SK-N-SH (cell line): ENCODE measurements at regions not wholly inside any gene's neighbourhood (a gene's known extent, or its start where the extent isn't known, plus 50 kb on each side); places are given as distances from the start of the nearest gene placed in this dataset.

Experiments used
- CTCF ChIA-PET: fragments of 300-600, 350-600 bp; formaldehyde crosslinking; extraction: SDS; loops from one replicate; lab custom pipeline; 2021; lab: Yijun Ruan, JAX
- POLR2A ChIA-PET: fragments of 350-600 bp; sonication (Branson Sonifier 250); formaldehyde crosslinking; extraction: SDS; loops from one replicate; lab custom pipeline; 2020; ENCODE audit warnings: antibody characterized with exemption, inconsistent platforms; lab: Yijun Ruan, JAX
- DNase-seq: peaks from one replicate; pipeline ENCODE4 v3.0.0; 2012
- H2AFZ ChIP-seq: fragments of 200-600 bp; sonication (generic); 2 replicates; pipeline ENCODE4 v1.8.1; 2016; ENCODE audit warnings: antibody characterized with exemption, mild to moderate bottlenecking, low read depth
- H3F3A ChIP-seq: fragments of 200-600 bp; sonication (generic); replicated peaks from 2 replicates; pipeline ENCODE3; 2016; ENCODE audit warnings: antibody characterized with exemption, mild to moderate bottlenecking; ENCODE audit not compliant: insufficient read depth
- H3K27ac ChIP-seq, 2 experiments: fragments of 200-500 bp in 1 of 2; fragments of 200-600 bp in 1 of 2; sonication (Bioruptor generic) in 1 of 2; sonication (generic), shearing (Covaris generic) in 1 of 2; 2 replicates each; pipeline versions ENCODE4 v1.5.1 to v1.6.1; 2014 to 2016; ENCODE audit warnings: low read depth in 2 of 2, inconsistent platforms in 1 of 2, low read length in 1 of 2, mild to moderate bottlenecking in 1 of 2, mixed read lengths in 1 of 2
- H3K27me3 ChIP-seq: fragments of 200-600 bp; sonication (generic), shearing (Covaris generic); 2 replicates; pipeline ENCODE4 v1.6.1; 2016; ENCODE audit warnings: mixed run types; ENCODE audit not compliant: insufficient read depth
- H3K36me3 ChIP-seq, 2 experiments: fragments of 200-500 bp in 1 of 2; fragments of 200-600 bp in 1 of 2; sonication (Bioruptor generic) in 1 of 2; sonication (generic) in 1 of 2; replicated peaks in 1 of 2; 2 replicates each; pipeline versions ENCODE3 to v1.5.1; 2014 to 2016; ENCODE audit warnings: low read length in 1 of 2, mild to moderate bottlenecking in 1 of 2; ENCODE audit not compliant: insufficient read depth in 2 of 2, control insufficient read depth in 1 of 2
- H3K4me1 ChIP-seq, 2 experiments: fragments of 200-500 bp in 1 of 2; fragments of 200-600 bp in 1 of 2; sonication (Bioruptor generic) in 1 of 2; sonication (generic), shearing (Covaris generic) in 1 of 2; 2 replicates each; pipeline versions ENCODE4 v1.5.1 to v1.6.1; 2014 to 2016; ENCODE audit warnings: low read depth in 1 of 2, low read length in 1 of 2, mixed run types in 1 of 2; ENCODE audit not compliant: insufficient read depth in 2 of 2, control insufficient read depth in 1 of 2
- H3K4me2 ChIP-seq: fragments of 200-600 bp; sonication (generic), shearing (Covaris generic); 2 replicates; pipeline ENCODE4 v1.6.1; 2017; ENCODE audit warnings: mixed run types
- H3K4me3 ChIP-seq, 2 experiments: fragments of 200-500 bp in 1 of 2; fragments of 200-600 bp in 1 of 2; sonication (Bioruptor generic) in 1 of 2; sonication (generic), shearing (Covaris generic) in 1 of 2; 2 replicates each; pipeline versions ENCODE4 v1.5.1 to v1.8.1; 2014 to 2016; ENCODE audit warnings: low read depth in 2 of 2, inconsistent platforms in 1 of 2, low read length in 1 of 2, mild to moderate bottlenecking in 1 of 2, mixed read lengths in 1 of 2, moderate library complexity in 1 of 2
- H3K79me2 ChIP-seq: fragments of 200-600 bp; sonication (generic); 2 replicates; pipeline ENCODE4 v1.8.1; 2017; ENCODE audit warnings: mild to moderate bottlenecking; ENCODE audit not compliant: insufficient read depth
- H3K9ac ChIP-seq: fragments of 200-600 bp; sonication (generic); 2 replicates; pipeline ENCODE4 v1.6.1; 2017; ENCODE audit warnings: mixed run types
- H3K9me2 ChIP-seq: fragments of 200-600 bp; sonication (generic); 2 replicates; pipeline ENCODE4 v1.6.1; 2017; ENCODE audit warnings: mixed run types
- H3K9me3 ChIP-seq: fragments of 200-600 bp; sonication (generic); 2 replicates; pipeline ENCODE4 v1.6.1; 2017; ENCODE audit warnings: mixed run types, mild to moderate bottlenecking, moderate library complexity
- H4K20me1 ChIP-seq: fragments of 200-600 bp; sonication (generic); 2 replicates; pipeline ENCODE4 v1.6.1; 2017; ENCODE audit warnings: mild to moderate bottlenecking, mixed run types; ENCODE audit not compliant: insufficient read depth
- EP300 ChIP-seq, 2 experiments: IDR thresholded peaks; 2 replicates each; pipeline versions ENCODE4 v1.4.0 to v1.6.1; 2012; ENCODE audit warnings: borderline replicate concordance in 1 of 2, low read depth in 1 of 2, low read length in 1 of 2
- EZH2phosphoT487 ChIP-seq: fragments of 200-600 bp; sonication (generic); IDR thresholded peaks from 2 replicates; pipeline ENCODE4 v1.6.1; 2017; ENCODE audit warnings: low read depth, mixed run types, mild to moderate bottlenecking, antibody characterized with exemption, moderate library complexity, borderline replicate concordance
- FOXM1 ChIP-seq: IDR thresholded peaks from 2 replicates; pipeline ENCODE4 v1.4.0; 2012; ENCODE audit warnings: low read depth, mild to moderate bottlenecking
- GABPA ChIP-seq: IDR thresholded peaks from 2 replicates; pipeline ENCODE4 v1.4.0; 2012; ENCODE audit warnings: low read depth, mild to moderate bottlenecking
- IRF3 ChIP-seq: fragments of 150-350 bp; IDR thresholded peaks from 2 replicates; pipeline ENCODE4 v1.6.1; 2016; ENCODE audit warnings: mild to moderate bottlenecking, low read depth, low read length
- JUND ChIP-seq: IDR thresholded peaks from 2 replicates; pipeline ENCODE4 v1.4.0; 2012
- MXI1 ChIP-seq: IDR thresholded peaks from 2 replicates; pipeline ENCODE4 v1.6.1; 2012; ENCODE audit warnings: mild to moderate bottlenecking, low read depth, low read length, improper control_type of control experiment
- PBX3 ChIP-seq: IDR thresholded peaks from 2 replicates; pipeline ENCODE4; 2012
- REST ChIP-seq: IDR thresholded peaks from 2 replicates; pipeline ENCODE4 v1.6.1; 2012; ENCODE audit warnings: mild to moderate bottlenecking, low read depth, low read length, moderate library complexity
- SMC3 ChIP-seq: IDR thresholded peaks from 2 replicates; pipeline ENCODE4 v1.6.1; 2012; ENCODE audit warnings: low read depth, low read length, improper control_type of control experiment
- TCF12 ChIP-seq: IDR thresholded peaks from 2 replicates; pipeline ENCODE4 v1.4.0; 2012
- TEAD4 ChIP-seq: IDR thresholded peaks from 2 replicates; pipeline ENCODE4 v1.4.0; 2012; ENCODE audit warnings: mild to moderate bottlenecking, borderline replicate concordance; ENCODE audit not compliant: insufficient read depth
- USF1 ChIP-seq: IDR thresholded peaks from 2 replicates; pipeline ENCODE4 v1.4.0; 2012; ENCODE audit warnings: low read depth, borderline replicate concordance
- USF2 ChIP-seq: fragments of 150-350 bp; IDR thresholded peaks from 2 replicates; pipeline ENCODE4 v1.6.1; 2017; ENCODE audit warnings: antibody characterized with exemption, low read length, low read depth, borderline replicate concordance
- WGBS: methylation state at CpG from one replicate; pipeline ENCODE4 v1.1.6; 2017; ENCODE audit warnings: low lambda C conversion rate; 5-methylcytosine and 5-hydroxymethylcytosine counted together

- Histone ChIP-seq H3F3A (no peaks in the 10 kb centered on the region), H3K4me3 (peak overlapping the region in 1 of 2 experiments; percentile 3; a peak in 1 of 4 replicates), H3K36me3 (no peaks in the 10 kb centered on the region), H3K79me2 (no peaks in the 10 kb centered on the region), H4K20me1 (no peaks in the 10 kb centered on the region), H3K4me2 (no peak overlapping the region; the same call in 1 of the 2 replicates), H2AFZ (0 out of 2 replicates have a peak overlapping the region, but pooled peaks have one; percentile 22), H3K9ac (no peak overlapping the region), H3K9me3 (no peaks in the 10 kb centered on the region), H3K4me1 (no peaks in the 10 kb centered on the region), H3K27ac (no peak overlapping the region), H3K9me2 (no peaks in the 10 kb centered on the region), H3K27me3 (peaks cover 70% of the 10 kb centered on the region)
- CTCF ChIA-PET, result no interaction called here
- TF ChIP-seq REST, result no peak
- no peak for TF ChIP-seq PBX3
- TF ChIP-seq JUND, result no peak
- no peak for TF ChIP-seq EZH2phosphoT487
- POLR2A ChIA-PET, result no interaction called here
- 7% methylated on average over 16 of the region's 17 CpGs for WGBS
- no peak for DNase-seq
Measured at GRCh38 chr13:112134391-112135075, 67.6 kb downstream of the SOX1 start.

GRCh38 chr13:112136095-112136494 is 69.1 kb downstream of the SOX1 start:
- Histone ChIP-seq H3K27ac (no peak overlapping the region), H3K79me2 (no peaks in the 10 kb centered on the region), H4K20me1 (no peaks in the 10 kb centered on the region), H3K4me3 (no peak overlapping the region), H3K9ac (no peak overlapping the region), H2AFZ (no peak overlapping the region), H3K9me2 (no peaks in the 10 kb centered on the region), H3K9me3 (no peaks in the 10 kb centered on the region), H3F3A (no peaks in the 10 kb centered on the region), H3K36me3 (no peaks in the 10 kb centered on the region), H3K4me2 (no peak overlapping the region), H3K27me3 (peaks cover 55% of the 10 kb centered on the region)
- ChIA-PET CTCF (no interaction called here), POLR2A (no interaction called here)
- no peak for DNase-seq
- TF ChIP-seq EZH2phosphoT487 (no peak), EP300 (IDR thresholded peaks at IDR 0.05; ENCODE audit: borderline replicate concordance in 1 of 2, low read depth in 1 of 2, low read length in 1 of 2) (no peak), SMC3 (no peak), GABPA (no peak), PBX3 (no peak), TCF12 (no peak), FOXM1 (no peak), MXI1 (no peak), USF2 (no peak), IRF3 (no peak), TEAD4 (no peak), USF1 (no peak)
- TF ChIP-seq, all 33 proteins: peak for 0
- H3K4me1 ChIP-seq, result no peaks in the 10 kb centered on the region
- 0% methylated on average over 7 of the region's 7 CpGs for WGBS
